Loucy (cell line): ENCODE measurements at regions not wholly inside any gene's neighbourhood (a gene's known extent, or its start where the extent isn't known, plus 50 kb on each side); places are given as distances from the start of the nearest gene placed in this dataset.

Experiments used
- H2AFZ ChIP-seq: fragments of 200-600 bp; sonication (generic); 2 replicates; pipeline ENCODE4 v1.6.0; 2016; ENCODE audit warnings: antibody characterized with exemption, mild to moderate bottlenecking, low read length, moderate library complexity
- H3F3A ChIP-seq: fragments of 200-600 bp; 2 replicates; pipeline ENCODE4 v1.6.0; 2016; ENCODE audit warnings: antibody characterized with exemption, low read depth, mild to moderate bottlenecking
- H3K27me3 ChIP-seq: fragments of 200-600 bp; sonication (generic); 2 replicates; pipeline ENCODE4 v1.6.1; 2014; ENCODE audit warnings: low read length, mild to moderate bottlenecking; ENCODE audit not compliant: insufficient read depth, poor library complexity, severe bottlenecking
- H3K36me3 ChIP-seq: fragments of 200-600 bp; sonication (generic); 2 replicates; pipeline ENCODE4 v1.6.1; 2016; ENCODE audit warnings: low read length; ENCODE audit not compliant: insufficient read depth
- H3K4me1 ChIP-seq: fragments of 200-600 bp; sonication (generic); 2 replicates; pipeline ENCODE4 v1.5.1; 2014; ENCODE audit warnings: low read length, mild to moderate bottlenecking; ENCODE audit not compliant: insufficient read depth, poor library complexity, severe bottlenecking
- H3K4me2 ChIP-seq: fragments of 200-600 bp; sonication (generic); 2 replicates; pipeline ENCODE4 v1.6.0; 2014; ENCODE audit warnings: antibody characterized with exemption, low read length, low read depth, mild to moderate bottlenecking; ENCODE audit not compliant: poor library complexity, severe bottlenecking
- H3K4me3 ChIP-seq: fragments of 200-600 bp; sonication (generic); 2 replicates; pipeline ENCODE4 v1.5.1; 2014; ENCODE audit warnings: low read length, mild to moderate bottlenecking, mixed read lengths; ENCODE audit not compliant: poor library complexity, severe bottlenecking
- H3K79me2 ChIP-seq: fragments of 200-600 bp; sonication (generic); 2 replicates; pipeline ENCODE4 v1.6.1; 2014; ENCODE audit warnings: low read length; ENCODE audit not compliant: insufficient read depth
- H3K9ac ChIP-seq: fragments of 200-600 bp; sonication (generic); 2 replicates; pipeline ENCODE4 v1.6.0; 2014; ENCODE audit warnings: mild to moderate bottlenecking, low read depth, low read length, moderate library complexity; ENCODE audit not compliant: poor library complexity, severe bottlenecking
- H3K9me2 ChIP-seq: fragments of 200-600 bp; sonication (generic); replicated peaks from 2 replicates; pipeline ENCODE4 v1.6.1; 2016; ENCODE audit warnings: low read depth, low read length, mixed read lengths
- H3K9me3 ChIP-seq: fragments of 200-600 bp; sonication (generic); 2 replicates; pipeline ENCODE4 v1.6.1; 2014; ENCODE audit warnings: mild to moderate bottlenecking, antibody characterized with exemption, low read length, low read depth; ENCODE audit not compliant: insufficient read depth
- H4K20me1 ChIP-seq: fragments of 200-600 bp; sonication (generic); 2 replicates; pipeline ENCODE4 v1.6.0; 2014; ENCODE audit warnings: antibody characterized with exemption, low read length, mild to moderate bottlenecking; ENCODE audit not compliant: insufficient read depth, poor library complexity, severe bottlenecking
- EZH2phosphoT487 ChIP-seq: fragments of 200-600 bp; IDR thresholded peaks from 2 replicates; pipeline ENCODE4 v1.6.1; 2018; ENCODE audit warnings: antibody characterized with exemption, mild to moderate bottlenecking, moderate library complexity, borderline replicate concordance
- TF ChIP-seq, protein P1 (sequence below): fragments of 200-600 bp; sonication (generic); conservative IDR thresholded peaks from 2 replicates; pipeline ENCODE4 v1.5.1; 2014; ENCODE audit warnings: mild to moderate bottlenecking, antibody characterized with exemption, low read length

DNA sequence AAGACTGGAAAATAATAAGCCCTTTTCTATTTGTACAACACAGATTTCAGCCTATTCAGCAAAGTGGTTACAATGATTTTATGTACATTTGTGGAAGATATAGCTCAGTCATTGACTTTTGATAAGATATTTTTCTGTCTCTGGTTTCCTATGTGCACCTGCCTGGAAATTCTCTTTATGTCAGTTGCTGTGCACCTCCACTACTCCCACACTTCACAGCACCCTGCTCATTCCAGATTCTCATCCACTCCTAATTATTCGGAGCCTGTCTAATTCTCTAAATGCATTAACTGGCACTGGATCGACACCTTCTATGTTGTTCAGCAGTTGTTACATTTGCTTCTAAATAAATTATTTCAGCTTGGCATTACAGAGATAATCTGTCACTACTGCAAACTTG is 275.1 kb upstream of the RND3 start:
- Histone ChIP-seq H3K4me2 (no peak overlapping the region), H3K9me2 (no peaks in the 10 kb centered on the region), H3K36me3 (no peaks in the 10 kb centered on the region), H3K79me2 (no peaks in the 10 kb centered on the region), H3F3A (no peaks in the 10 kb centered on the region), H4K20me1 (no peaks in the 10 kb centered on the region), H3K9ac (no peak overlapping the region), H2AFZ (no peak overlapping the region), H3K9me3 (no peaks in the 10 kb centered on the region), H3K27me3 (no peaks in the 10 kb centered on the region), H3K4me1 (no peaks in the 10 kb centered on the region), H3K4me3 (no peak overlapping the region)
- TF ChIP-seq, protein P1, sequence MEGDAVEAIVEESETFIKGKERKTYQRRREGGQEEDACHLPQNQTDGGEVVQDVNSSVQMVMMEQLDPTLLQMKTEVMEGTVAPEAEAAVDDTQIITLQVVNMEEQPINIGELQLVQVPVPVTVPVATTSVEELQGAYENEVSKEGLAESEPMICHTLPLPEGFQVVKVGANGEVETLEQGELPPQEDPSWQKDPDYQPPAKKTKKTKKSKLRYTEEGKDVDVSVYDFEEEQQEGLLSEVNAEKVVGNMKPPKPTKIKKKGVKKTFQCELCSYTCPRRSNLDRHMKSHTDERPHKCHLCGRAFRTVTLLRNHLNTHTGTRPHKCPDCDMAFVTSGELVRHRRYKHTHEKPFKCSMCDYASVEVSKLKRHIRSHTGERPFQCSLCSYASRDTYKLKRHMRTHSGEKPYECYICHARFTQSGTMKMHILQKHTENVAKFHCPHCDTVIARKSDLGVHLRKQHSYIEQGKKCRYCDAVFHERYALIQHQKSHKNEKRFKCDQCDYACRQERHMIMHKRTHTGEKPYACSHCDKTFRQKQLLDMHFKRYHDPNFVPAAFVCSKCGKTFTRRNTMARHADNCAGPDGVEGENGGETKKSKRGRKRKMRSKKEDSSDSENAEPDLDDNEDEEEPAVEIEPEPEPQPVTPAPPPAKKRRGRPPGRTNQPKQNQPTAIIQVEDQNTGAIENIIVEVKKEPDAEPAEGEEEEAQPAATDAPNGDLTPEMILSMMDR: no peak
- TF ChIP-seq EZH2phosphoT487: no peak

DNA sequence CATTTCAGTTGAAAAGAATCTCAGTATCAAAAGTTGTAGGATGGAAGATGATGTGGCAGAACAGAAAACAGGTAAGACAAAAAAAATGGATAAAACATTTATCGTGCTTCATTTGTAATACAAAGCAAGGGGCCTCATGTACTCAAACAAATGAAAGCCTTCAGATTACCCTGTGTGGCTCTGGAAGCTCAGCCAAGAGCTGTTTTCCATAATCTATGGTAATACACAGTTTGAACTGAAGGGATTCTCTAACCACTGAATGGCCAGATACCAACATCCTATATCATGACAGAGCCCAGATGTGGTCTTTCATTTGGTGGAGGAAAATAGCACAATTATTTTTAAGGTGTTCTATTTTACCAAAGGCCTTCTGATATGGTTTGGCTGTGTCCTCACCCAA is 272.1 kb upstream of the RND3 start:
- Histone ChIP-seq H3K27me3 (no peaks in the 10 kb centered on the region), H3F3A (no peaks in the 10 kb centered on the region), H3K4me1 (no peaks in the 10 kb centered on the region), H3K79me2 (no peaks in the 10 kb centered on the region), H4K20me1 (no peaks in the 10 kb centered on the region), H3K9ac (no peak overlapping the region), H3K9me3 (no peaks in the 10 kb centered on the region), H3K4me2 (no peak overlapping the region), H3K36me3 (no peaks in the 10 kb centered on the region), H2AFZ (no peak overlapping the region), H3K9me2 (no peaks in the 10 kb centered on the region), H3K4me3 (no peak overlapping the region)
- TF ChIP-seq EZH2phosphoT487: no peak
- TF ChIP-seq, protein P1: no peak

DNA sequence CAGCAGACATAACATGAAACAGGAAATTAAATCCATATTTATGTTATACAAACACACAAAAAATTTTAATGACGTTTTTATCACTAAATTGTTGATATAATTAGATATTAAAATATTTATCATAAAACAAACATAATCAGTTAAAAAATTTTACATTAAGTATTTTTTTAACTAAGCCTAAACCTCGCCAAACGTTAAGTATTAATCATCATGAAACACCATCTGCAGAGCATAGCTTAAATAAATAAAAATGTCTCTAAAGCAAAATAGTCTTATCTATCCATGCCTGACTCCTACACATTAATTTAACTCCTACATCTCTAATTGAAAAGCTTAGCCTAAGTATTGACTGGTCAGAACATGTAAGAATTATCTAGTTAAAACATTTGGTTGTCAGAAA is 271.6 kb upstream of the RND3 start:
- Histone ChIP-seq H3K4me3 (no peak overlapping the region), H3K27me3 (no peaks in the 10 kb centered on the region), H3K9me2 (no peaks in the 10 kb centered on the region), H3K9ac (no peak overlapping the region), H3F3A (no peaks in the 10 kb centered on the region), H3K36me3 (no peaks in the 10 kb centered on the region), H3K9me3 (no peaks in the 10 kb centered on the region), H3K4me1 (no peaks in the 10 kb centered on the region), H4K20me1 (no peaks in the 10 kb centered on the region), H3K79me2 (no peaks in the 10 kb centered on the region), H2AFZ (no peak overlapping the region), H3K4me2 (no peak overlapping the region)
- TF ChIP-seq EZH2phosphoT487: no peak
- TF ChIP-seq, protein P1: no peak
